ENCODE measurements at regions not wholly inside any gene's neighbourhood (a gene's known extent, or its start where the extent isn't known, plus 50 kb on each side); places are given as distances from the start of the nearest gene placed in this dataset.

GRCh38 chr12:88921434-88921833 lies 341.2 kb upstream of the KITLG start:
- H3K4me3 ChIP-seq (IDR thresholded peaks at IDR 0.05; ENCODE audit: insufficient read depth, low read depth, low read length), result no peak overlapping the region

GRCh38 chr12:88918161-88918560 lies 337.9 kb upstream of the KITLG start:
- Histone ChIP-seq H2AFZ (ENCODE audit: low read depth) (no peak overlapping the region), H3K4me2 (no peak overlapping the region), H4K20me1 (ENCODE audit: insufficient read depth) (no peaks in the 10 kb centered on the region), H3K27me3 (ENCODE audit: insufficient read depth, low read depth) (no peaks in the 10 kb centered on the region), H3K4me1 (ENCODE audit: low read depth, poor library complexity, severe bottlenecking) (peaks cover 4% of the 10 kb centered on the region), H3K4me3 (IDR thresholded peaks at IDR 0.05; ENCODE audit: insufficient read depth, low read depth, low read length) (no peak overlapping the region), H3K79me2 (ENCODE audit: insufficient read depth, low read depth) (no peaks in the 10 kb centered on the region), H3K36me3 (ENCODE audit: insufficient read depth) (no peaks in the 10 kb centered on the region), H3K9ac (no peak overlapping the region), H3K27ac (no peak overlapping the region)
- TF ChIP-seq CTCF (conservative IDR thresholded peaks at IDR 0.05; ENCODE audit: low read depth, low read length), result no peak

More at GRCh38 chr12:88921434-88921833, 341.2 kb upstream of the KITLG start:
- H3K9ac ChIP-seq, result no peak overlapping the region
- peaks cover 4% of the 10 kb centered on the region for H3K4me1 ChIP-seq (ENCODE audit: low read depth, poor library complexity, severe bottlenecking)
- no peak overlapping the region for H3K4me2 ChIP-seq
- no peak overlapping the region for H3K27ac ChIP-seq
- no peaks in the 10 kb centered on the region for H3K79me2 ChIP-seq (ENCODE audit: insufficient read depth, low read depth)
- TF ChIP-seq CTCF (conservative IDR thresholded peaks at IDR 0.05; ENCODE audit: low read depth, low read length), result no peak
- no peak overlapping the region for H2AFZ ChIP-seq (ENCODE audit: low read depth)
- no peaks in the 10 kb centered on the region for H3K27me3 ChIP-seq (ENCODE audit: insufficient read depth, low read depth)
- H3K36me3 ChIP-seq (ENCODE audit: insufficient read depth), result no peaks in the 10 kb centered on the region
- H4K20me1 ChIP-seq (ENCODE audit: insufficient read depth), result no peaks in the 10 kb centered on the region

- Histone ChIP-seq H3K4me2 (no peak overlapping the region), H2AFZ (ENCODE audit: low read depth) (no peak overlapping the region), H3K4me1 (ENCODE audit: low read depth, poor library complexity, severe bottlenecking) (no peaks in the 10 kb centered on the region), H3K27me3 (ENCODE audit: insufficient read depth, low read depth) (no peaks in the 10 kb centered on the region), H3K36me3 (ENCODE audit: insufficient read depth) (no peaks in the 10 kb centered on the region), H3K27ac (no peak overlapping the region), H3K4me3 (IDR thresholded peaks at IDR 0.05; ENCODE audit: insufficient read depth, low read depth, low read length) (no peak overlapping the region), H4K20me1 (ENCODE audit: insufficient read depth) (no peaks in the 10 kb centered on the region), H3K79me2 (ENCODE audit: insufficient read depth, low read depth) (no peaks in the 10 kb centered on the region), H3K9ac (no peak overlapping the region)
- TF ChIP-seq CTCF (conservative IDR thresholded peaks at IDR 0.05; ENCODE audit: low read depth, low read length), result no peak
Measured at GRCh38 chr12:88914967-88915366, 334.7 kb upstream of the KITLG start.

GRCh38 chr12:88909510-88909909 lies 329.2 kb upstream of the KITLG start:
- no peak overlapping the region for H3K27ac ChIP-seq
- H2AFZ ChIP-seq (ENCODE audit: low read depth), result no peak overlapping the region
- H3K79me2 ChIP-seq (ENCODE audit: insufficient read depth, low read depth), result no peaks in the 10 kb centered on the region

More at GRCh38 chr12:88909510-88909909, 329.2 kb upstream of the KITLG start:
- H3K4me1 ChIP-seq (ENCODE audit: low read depth, poor library complexity, severe bottlenecking), result no peaks in the 10 kb centered on the region
- no peak for TF ChIP-seq CTCF (conservative IDR thresholded peaks at IDR 0.05; ENCODE audit: low read depth, low read length)
- H3K4me3 ChIP-seq (IDR thresholded peaks at IDR 0.05; ENCODE audit: insufficient read depth, low read depth, low read length), result no peak overlapping the region
- H4K20me1 ChIP-seq (ENCODE audit: insufficient read depth), result no peaks in the 10 kb centered on the region
- no peak overlapping the region for H3K4me2 ChIP-seq
- H3K27me3 ChIP-seq (ENCODE audit: insufficient read depth, low read depth), result no peaks in the 10 kb centered on the region
- no peak overlapping the region for H3K9ac ChIP-seq
- no peaks in the 10 kb centered on the region for H3K36me3 ChIP-seq (ENCODE audit: insufficient read depth)
